Neuron (in vitro differentiated cells): ENCODE measurements at regions not wholly inside any gene's neighbourhood (a gene's known extent, or its start where the extent isn't known, plus 50 kb on each side); places are given as distances from the start of the nearest gene placed in this dataset.

Source experiments
- H2AFZ ChIP-seq: one replicate; pipeline ENCODE4 v1.6.1; 2013; ENCODE audit warnings: low read depth, mild to moderate bottlenecking, inconsistent platforms, low read length, moderate library complexity
- H3K27me3 ChIP-seq: one replicate; pipeline ENCODE4 v1.6.1; 2013; ENCODE audit warnings: low read length; ENCODE audit not compliant: insufficient read depth
- H3K36me3 ChIP-seq: one replicate; pipeline ENCODE4 v1.6.1; 2013; ENCODE audit warnings: low read length; ENCODE audit not compliant: insufficient read depth
- H3K4me1 ChIP-seq: one replicate; pipeline ENCODE4 v1.6.1; 2013; ENCODE audit warnings: low read length; ENCODE audit not compliant: insufficient read depth
- H3K4me3 ChIP-seq: 2 replicates; pipeline ENCODE4 v1.5.1; 2013; ENCODE audit warnings: mild to moderate bottlenecking, low read length, moderate library complexity
- H3K9me3 ChIP-seq: one replicate; pipeline ENCODE4 v1.6.1; 2013; ENCODE audit warnings: low read length

DNA sequence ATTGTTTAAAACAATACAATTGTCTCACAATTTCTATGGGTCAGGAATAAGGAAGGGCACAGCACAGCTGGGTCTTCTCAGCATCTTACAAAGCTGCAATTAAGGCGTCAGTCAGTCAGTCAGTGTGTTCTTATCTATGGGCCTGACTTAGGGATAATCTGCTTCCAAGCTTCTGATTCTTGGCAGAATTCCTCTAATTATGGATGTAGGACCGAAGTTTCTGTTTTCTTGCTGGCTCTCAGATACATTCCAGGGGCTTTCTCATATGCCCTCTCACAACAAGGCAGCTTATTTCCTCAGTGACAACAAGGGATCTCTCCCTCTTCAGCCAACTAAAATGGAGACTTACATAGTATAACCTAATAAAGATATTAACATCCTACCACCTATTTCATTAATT is 1925.3 kb upstream of the ACO1 start:
- H3K9me3 ChIP-seq = no peaks in the 10 kb centered on the region
- no peak overlapping the region for H3K4me3 ChIP-seq
- H3K27me3 ChIP-seq = no peaks in the 10 kb centered on the region
- no peak overlapping the region for H2AFZ ChIP-seq
- H3K4me1 ChIP-seq = no peaks in the 10 kb centered on the region
- H3K36me3 ChIP-seq = no peaks in the 10 kb centered on the region

DNA sequence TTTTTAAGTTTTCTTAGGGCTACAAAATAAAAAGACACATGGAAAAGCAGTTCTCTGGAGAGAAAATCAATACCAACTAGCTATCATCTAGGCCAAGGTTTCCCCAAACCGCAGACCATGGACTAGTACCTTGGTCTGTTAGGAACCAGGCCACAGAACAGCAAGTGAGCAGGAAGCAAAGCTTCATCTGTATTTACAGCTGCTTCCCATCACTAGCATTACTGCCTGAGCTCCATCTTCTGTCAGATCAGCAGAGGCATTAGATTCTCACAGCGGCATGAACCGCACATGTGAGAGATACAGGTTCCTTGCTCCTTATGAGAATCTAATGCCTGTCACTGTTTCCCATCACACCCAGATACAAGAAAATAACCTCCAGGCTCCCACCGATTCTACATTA is 1907.6 kb upstream of the ACO1 start:
- no peak overlapping the region for H3K4me3 ChIP-seq
- H3K27me3 ChIP-seq = no peaks in the 10 kb centered on the region
- no peaks in the 10 kb centered on the region for H3K4me1 ChIP-seq

GRCh38 chr9:30478684-30479083 is 1905.8 kb upstream of the ACO1 start:
- Histone ChIP-seq H3K9me3 (no peaks in the 10 kb centered on the region), H3K36me3 (no peaks in the 10 kb centered on the region), H3K4me3 (no peak overlapping the region), H3K4me1 (no peaks in the 10 kb centered on the region), H3K27me3 (no peaks in the 10 kb centered on the region), H2AFZ (no peak overlapping the region)

More for the DNA sequence above, 1907.6 kb upstream of the ACO1 start:
- Histone ChIP-seq H3K36me3 (no peaks in the 10 kb centered on the region), H3K9me3 (no peaks in the 10 kb centered on the region), H2AFZ (no peak overlapping the region)

DNA sequence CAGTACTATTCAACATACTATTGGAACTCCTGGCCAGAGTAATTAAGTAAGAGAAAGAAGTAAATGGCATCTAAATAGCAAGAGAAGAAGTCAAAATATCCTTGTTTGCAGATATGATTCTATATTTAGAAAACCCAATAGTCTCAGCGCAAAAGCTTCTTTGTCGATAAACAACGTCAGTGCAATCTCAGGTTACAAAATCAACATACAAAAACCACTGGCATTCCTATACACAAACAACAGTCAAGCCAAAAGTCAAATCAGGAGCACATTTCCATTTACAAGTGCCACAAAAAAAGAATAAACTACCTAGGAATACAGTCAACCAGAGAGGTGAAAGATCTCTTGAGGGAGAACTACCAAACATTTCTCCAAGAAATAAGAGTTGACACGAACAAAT is 1901.9 kb upstream of the ACO1 start:
- H3K4me1 ChIP-seq = no peaks in the 10 kb centered on the region
- no peak overlapping the region for H2AFZ ChIP-seq
- H3K36me3 ChIP-seq = no peaks in the 10 kb centered on the region
- no peaks in the 10 kb centered on the region for H3K9me3 ChIP-seq
- no peaks in the 10 kb centered on the region for H3K27me3 ChIP-seq
- no peak overlapping the region for H3K4me3 ChIP-seq

GRCh38 chr9:30484690-30485089 is 1899.8 kb upstream of the ACO1 start:
- Histone ChIP-seq H3K36me3 (no peaks in the 10 kb centered on the region), H3K27me3 (no peaks in the 10 kb centered on the region), H3K4me3 (no peak overlapping the region), H3K4me1 (no peaks in the 10 kb centered on the region), H2AFZ (no peak overlapping the region), H3K9me3 (no peaks in the 10 kb centered on the region)

DNA sequence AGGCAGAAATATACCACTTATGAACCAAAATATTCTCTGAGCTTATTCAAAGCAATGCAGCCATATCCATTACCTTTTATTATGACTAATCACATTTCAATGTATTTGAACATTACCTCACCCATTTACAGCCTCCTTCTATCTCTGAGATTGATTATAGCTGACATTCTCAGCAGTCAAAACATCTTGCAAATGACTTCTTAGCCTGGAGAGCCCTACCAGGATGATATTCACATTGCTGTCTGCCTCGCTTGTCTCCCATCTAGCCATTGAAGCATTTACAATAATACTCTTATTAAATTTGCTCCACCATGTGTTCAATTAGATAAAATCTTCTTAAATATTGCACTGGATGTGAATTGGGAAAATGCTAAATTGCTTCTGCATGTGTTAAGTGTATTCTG is 1879.9 kb upstream of the ACO1 start:
- H3K9me3 ChIP-seq = no peaks in the 10 kb centered on the region
- no peaks in the 10 kb centered on the region for H3K4me1 ChIP-seq
- H3K4me3 ChIP-seq = no peak overlapping the region
- no peak overlapping the region for H2AFZ ChIP-seq
- no peaks in the 10 kb centered on the region for H3K27me3 ChIP-seq
- H3K36me3 ChIP-seq = no peaks in the 10 kb centered on the region

DNA sequence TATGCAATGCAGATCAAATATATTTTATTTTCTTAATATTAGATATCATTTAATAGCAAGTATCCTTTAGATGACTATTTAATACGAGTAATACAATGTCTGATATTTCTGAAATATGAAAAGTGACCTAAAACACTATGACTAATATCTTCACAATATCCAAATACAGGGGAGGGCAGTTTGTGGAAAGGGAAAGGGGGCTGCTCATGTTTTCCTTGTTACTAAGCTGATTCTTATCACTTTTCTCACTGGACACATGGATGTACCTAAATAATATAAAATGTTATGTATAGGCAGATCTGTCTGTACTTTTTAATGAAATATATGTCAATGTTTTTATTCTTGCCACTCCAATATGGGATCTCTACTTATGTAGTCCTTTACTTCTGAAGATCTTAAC is 1879.1 kb upstream of the ACO1 start:
- no peak overlapping the region for H3K4me3 ChIP-seq

GRCh38 chr9:30506749-30507148 is 1877.7 kb upstream of the ACO1 start:
- Histone ChIP-seq H3K27me3 (no peaks in the 10 kb centered on the region), H3K4me3 (no peak overlapping the region), H3K36me3 (no peaks in the 10 kb centered on the region), H3K4me1 (no peaks in the 10 kb centered on the region), H3K9me3 (no peaks in the 10 kb centered on the region), H2AFZ (no peak overlapping the region)

More for the DNA sequence above, 1879.1 kb upstream of the ACO1 start:
- no peak overlapping the region for H2AFZ ChIP-seq
- H3K9me3 ChIP-seq = no peaks in the 10 kb centered on the region
- H3K27me3 ChIP-seq = no peaks in the 10 kb centered on the region
- H3K36me3 ChIP-seq = no peaks in the 10 kb centered on the region
- no peaks in the 10 kb centered on the region for H3K4me1 ChIP-seq

- no peaks in the 10 kb centered on the region for H3K4me1 ChIP-seq
- H3K27me3 ChIP-seq = no peaks in the 10 kb centered on the region
- no peaks in the 10 kb centered on the region for H3K9me3 ChIP-seq
- no peak overlapping the region for H2AFZ ChIP-seq
- H3K4me3 ChIP-seq = no peak overlapping the region
- no peaks in the 10 kb centered on the region for H3K36me3 ChIP-seq
Observed at GRCh38 chr9:30507166-30507565, 1877.3 kb upstream of the ACO1 start.

DNA sequence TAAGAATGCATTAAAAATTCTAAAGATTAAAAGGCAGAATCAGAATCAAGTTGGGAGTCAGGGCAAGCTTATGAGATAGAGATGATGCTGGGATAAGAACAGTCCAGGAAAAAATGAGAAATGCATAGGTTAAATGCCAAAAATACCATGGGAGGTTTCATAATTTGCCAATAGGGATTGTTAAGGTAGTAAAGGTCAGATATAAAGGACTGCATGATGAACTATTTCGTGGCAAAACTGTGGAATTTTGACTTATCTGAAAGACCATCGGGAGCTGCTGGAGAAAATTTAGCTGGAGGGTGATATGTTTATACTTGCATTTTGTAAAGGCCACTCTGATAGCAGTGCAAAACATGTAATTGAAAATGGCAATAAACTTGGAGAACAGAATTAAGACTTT is 1872.8 kb upstream of the ACO1 start:
- H3K36me3 ChIP-seq = no peaks in the 10 kb centered on the region
- H2AFZ ChIP-seq = no peak overlapping the region
- no peaks in the 10 kb centered on the region for H3K27me3 ChIP-seq
- no peak overlapping the region for H3K4me3 ChIP-seq
- no peaks in the 10 kb centered on the region for H3K9me3 ChIP-seq
- no peaks in the 10 kb centered on the region for H3K4me1 ChIP-seq

GRCh38 chr9:30519166-30519565 is 1865.3 kb upstream of the ACO1 start:
- Histone ChIP-seq H3K27me3 (no peaks in the 10 kb centered on the region), H3K4me1 (peaks cover 6% of the 10 kb centered on the region), H3K9me3 (no peaks in the 10 kb centered on the region), H3K4me3 (no peak overlapping the region), H2AFZ (no peak overlapping the region), H3K36me3 (no peaks in the 10 kb centered on the region)

DNA sequence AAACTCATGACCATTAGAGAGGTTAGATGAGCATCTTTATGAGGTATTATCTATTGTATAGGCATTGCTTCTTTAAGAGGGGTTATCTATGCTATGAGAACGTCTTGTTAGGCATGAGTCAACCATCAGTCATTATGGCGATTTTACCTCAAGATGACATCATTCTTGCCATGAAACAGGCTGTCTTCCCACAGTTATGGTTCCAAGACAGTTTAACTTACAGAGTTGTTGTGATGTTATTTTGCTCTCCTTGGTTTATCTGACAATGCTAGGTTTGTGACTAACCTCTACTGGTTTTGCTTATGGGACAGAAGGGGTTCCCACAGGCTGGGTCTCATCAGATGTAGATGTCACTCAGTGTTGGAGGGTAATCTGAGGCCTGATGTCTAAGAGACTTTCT is 1864.7 kb upstream of the ACO1 start:
- Histone ChIP-seq H3K36me3 (no peaks in the 10 kb centered on the region), H3K9me3 (no peaks in the 10 kb centered on the region), H3K4me3 (no peak overlapping the region), H3K4me1 (peaks cover 6% of the 10 kb centered on the region), H3K27me3 (no peaks in the 10 kb centered on the region), H2AFZ (no peak overlapping the region)

DNA sequence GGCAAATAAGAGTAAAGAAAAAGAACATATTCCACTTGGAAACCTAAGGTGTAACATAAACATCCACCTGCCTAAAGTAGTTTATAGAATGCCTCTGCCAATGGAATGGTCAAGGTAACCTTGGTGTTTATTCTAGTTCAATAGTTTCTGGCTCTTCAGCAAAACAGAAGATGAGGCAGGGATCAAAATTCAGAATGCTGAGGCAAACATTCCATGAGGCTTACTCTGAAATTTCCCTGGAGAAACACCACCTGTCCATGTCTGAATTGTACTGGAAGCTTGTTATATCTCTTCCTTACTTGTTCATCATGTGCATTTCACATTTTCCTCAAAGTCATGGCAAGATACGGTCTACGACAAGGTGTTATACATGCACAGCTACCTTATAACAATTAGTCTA is 1862.4 kb upstream of the ACO1 start:
- Histone ChIP-seq H3K27me3 (no peaks in the 10 kb centered on the region), H2AFZ (no peak overlapping the region), H3K36me3 (no peaks in the 10 kb centered on the region), H3K9me3 (no peaks in the 10 kb centered on the region), H3K4me1 (peaks cover 6% of the 10 kb centered on the region), H3K4me3 (no peak overlapping the region)

- no peaks in the 10 kb centered on the region for H3K36me3 ChIP-seq
- no peak overlapping the region for H3K4me3 ChIP-seq
- no peaks in the 10 kb centered on the region for H3K27me3 ChIP-seq
- H3K4me1 ChIP-seq = peaks cover 6% of the 10 kb centered on the region
- no peak overlapping the region for H2AFZ ChIP-seq
- no peaks in the 10 kb centered on the region for H3K9me3 ChIP-seq
Observed at GRCh38 chr9:30522486-30522885, 1862.0 kb upstream of the ACO1 start.
